Mucosa of stomach (tissue), 1 donor: ENCODE measurements at regions not wholly inside any gene's neighbourhood (a gene's known extent, or its start where the extent isn't known, plus 50 kb on each side); places are given as distances from the start of the nearest gene placed in this dataset.
"Not testable (repeated sequence)": the region's sequence is repeated elsewhere in the genome, so short reads cannot be mapped to it uniquely, and the experiment has no call there.

Experiments used
- H3K27me3 ChIP-seq: one replicate; pipeline ENCODE4 v1.7.0; 2013; ENCODE audit warnings: mild to moderate bottlenecking, low read length; ENCODE audit not compliant: control insufficient read depth, insufficient read depth
- H3K36me3 ChIP-seq: one replicate; pipeline ENCODE4 v1.7.0; 2013; ENCODE audit warnings: low read length; ENCODE audit not compliant: control insufficient read depth, insufficient read depth
- H3K4me1 ChIP-seq: one replicate; pipeline ENCODE4 v1.7.0; 2013; ENCODE audit warnings: mild to moderate bottlenecking, low read length; ENCODE audit not compliant: control insufficient read depth, insufficient read depth
- H3K4me3 ChIP-seq: one replicate; pipeline ENCODE4 v1.7.0; 2013; ENCODE audit warnings: low read length
- H3K9ac ChIP-seq: one replicate; pipeline ENCODE4 v1.7.0; 2013; ENCODE audit warnings: mild to moderate bottlenecking, low read length, moderate library complexity
- H3K9me3 ChIP-seq: one replicate; pipeline ENCODE4 v1.7.0; 2013; ENCODE audit warnings: mild to moderate bottlenecking, low read length, moderate library complexity; ENCODE audit not compliant: control insufficient read depth
- donor health status: Pancreatic carcinoma.

GRCh38 chr11:67886672-67887071 is 117.2 kb downstream of the UNC93B1 start:
- H3K9me3 ChIP-seq, H3K9ac ChIP-seq, H3K27me3 ChIP-seq, H3K4me1 ChIP-seq, H3K4me3 ChIP-seq, H3K36me3 ChIP-seq: not testable (repeated sequence)

- H3K36me3 ChIP-seq, H3K4me3 ChIP-seq, H3K9ac ChIP-seq, H3K9me3 ChIP-seq, H3K27me3 ChIP-seq, H3K4me1 ChIP-seq: not testable (repeated sequence)
These were observed 117.7 kb downstream of the UNC93B1 start for GRCh38 chr11:67886207-67886606.

GRCh38 chr11:67885574-67885973 is 118.3 kb downstream of the UNC93B1 start:
- not testable (repeated sequence) for H3K27me3 ChIP-seq, H3K9me3 ChIP-seq, H3K4me3 ChIP-seq, H3K9ac ChIP-seq, H3K36me3 ChIP-seq, H3K4me1 ChIP-seq

- not testable (repeated sequence) for H3K4me3 ChIP-seq, H3K27me3 ChIP-seq, H3K9me3 ChIP-seq, H3K9ac ChIP-seq, H3K4me1 ChIP-seq, H3K36me3 ChIP-seq
These were observed 118.9 kb downstream of the UNC93B1 start for GRCh38 chr11:67884761-67885558.

- H3K9me3 ChIP-seq, H3K4me3 ChIP-seq, H3K4me1 ChIP-seq, H3K36me3 ChIP-seq, H3K9ac ChIP-seq, H3K27me3 ChIP-seq: not testable (repeated sequence)
These were observed 119.7 kb downstream of the UNC93B1 start for GRCh38 chr11:67884073-67884757.

- H3K9me3 ChIP-seq, H3K36me3 ChIP-seq, H3K4me3 ChIP-seq, H3K9ac ChIP-seq, H3K4me1 ChIP-seq, H3K27me3 ChIP-seq: not testable (repeated sequence)
These were observed 121.6 kb downstream of the UNC93B1 start for GRCh38 chr11:67882304-67882703.

- H3K9ac ChIP-seq, result not testable (repeated sequence)
These were observed 122.1 kb downstream of the UNC93B1 start for GRCh38 chr11:67881836-67882235.

GRCh38 chr11:67880594-67881196 is 123.2 kb downstream of the UNC93B1 start:
- not testable (repeated sequence) for H3K4me1 ChIP-seq, H3K9me3 ChIP-seq, H3K36me3 ChIP-seq, H3K9ac ChIP-seq, H3K4me3 ChIP-seq, H3K27me3 ChIP-seq

More at GRCh38 chr11:67881836-67882235, 122.1 kb downstream of the UNC93B1 start:
- H3K4me3 ChIP-seq, H3K9me3 ChIP-seq, H3K4me1 ChIP-seq, H3K27me3 ChIP-seq, H3K36me3 ChIP-seq: not testable (repeated sequence)

GRCh38 chr11:67878666-67879065 is 125.2 kb downstream of the UNC93B1 start:
- H3K36me3 ChIP-seq, H3K4me3 ChIP-seq, H3K27me3 ChIP-seq, H3K4me1 ChIP-seq, H3K9me3 ChIP-seq, H3K9ac ChIP-seq: not testable (repeated sequence)

- H3K9ac ChIP-seq, H3K36me3 ChIP-seq, H3K9me3 ChIP-seq, H3K27me3 ChIP-seq, H3K4me1 ChIP-seq, H3K4me3 ChIP-seq: not testable (repeated sequence)
These were observed 126.6 kb downstream of the UNC93B1 start for GRCh38 chr11:67877316-67877715.

GRCh38 chr11:67873223-67873622 is 130.7 kb downstream of the UNC93B1 start:
- not testable (repeated sequence) for H3K9me3 ChIP-seq, H3K9ac ChIP-seq, H3K4me1 ChIP-seq, H3K27me3 ChIP-seq, H3K4me3 ChIP-seq, H3K36me3 ChIP-seq

GRCh38 chr11:67871168-67871567 is 132.7 kb downstream of the UNC93B1 start:
- H3K4me3 ChIP-seq, H3K36me3 ChIP-seq, H3K9ac ChIP-seq, H3K4me1 ChIP-seq, H3K27me3 ChIP-seq, H3K9me3 ChIP-seq: not testable (repeated sequence)
